Pancreas (tissue), 10 donors: ENCODE measurements at regions not wholly inside any gene's neighbourhood (a gene's known extent, or its start where the extent isn't known, plus 50 kb on each side); places are given as distances from the start of the nearest gene placed in this dataset.
A peak's percentile ranks its signal among the peaks of the same experiment; 100 is the strongest.

Experiments used
- ATAC-seq, 4 donors: fragments of 200-7000 bp; cut with Tn5 transposase; one replicate each; pipeline versions ENCODE4 v1.8.0 to v1.9.1; 2020; ENCODE audit warnings: mild to moderate bottlenecking in 4 of 4, moderate library complexity in 4 of 4
- DNase-seq, 6 donors: peaks; one replicate each; pipeline ENCODE4 v3.0.0-alpha.2; 2020
- FAIRE-seq: peaks from 2 replicates; lab custom pipeline; 2012; peaks lifted over from hg19 to GRCh38; lab: Jason Lieb, UNC
- H3K27ac ChIP-seq, 4 donors: fragments of 200-600 bp; sonication (generic); 1 replicate in 3 of 4; 2 replicates in 1 of 4; pipeline versions ENCODE4 v1.5.0 to v1.8.0; 2020
- H3K27me3 ChIP-seq, 4 donors: fragments of 200-600 bp; one replicate each; pipeline ENCODE4 v1.8.0; 2021
- H3K36me3 ChIP-seq, 3 donors: fragments of 200-600 bp; sonication (generic) in 1 of 3; one replicate each; pipeline versions ENCODE4 v1.5.0 to v1.8.0; 2020 to 2021
- H3K4me1 ChIP-seq, 3 donors: fragments of 200-600 bp; one replicate each; pipeline ENCODE4 v1.8.0; 2021
- H3K4me3 ChIP-seq, 4 donors: fragments of 200-600 bp; sonication (generic) in 2 of 4; one replicate each; pipeline versions ENCODE4 v1.5.0 to v1.8.0; 2020 to 2021
- H3K9me3 ChIP-seq, 4 donors: fragments of 200-600 bp; one replicate each; pipeline ENCODE4 v1.8.0; 2021
- WGBS, 2 donors: extraction: QIAGEN DNeasy Blood & Tissue Kit; methylation state at CpG; one replicate each; pipeline ENCODE4 v1.1.7; 2013; 5-methylcytosine and 5-hydroxymethylcytosine counted together
- intact Hi-C, 3 donors: fragments of 100-400 bp; cut with DNase I; formaldehyde crosslinking; loops; one replicate each; pipeline versions ENCODE4 v1.11.1 to v1.14.2; 2022
- TF ChIP-seq, protein P1 (sequence below), 4 donors: fragments of 200-600 bp; sonication (generic) in 3 of 4; IDR thresholded peaks; one replicate each; pipeline versions ENCODE4 v1.5.0 to v1.8.0; 2021; ENCODE audit warnings: antibody characterized with exemption in 4 of 4
- donor health status: healthy with polysubstance abuse.
- donor health status: DM: no; HTN: no; CAD: no; lungs with moderate emphysema.
- donor health status: DM: no; HTN: no; CAD: no.
- donor health status: control.
- donor health status: control.
- donor health status: Bipolar disorder and iron deficiency.
- donor health status: DM: yes; HTN: yes; CAD: no.
- donor health status: DM: no; HTN: no; CAD: no.
- donor health status: DM: no; HTN: no; CAD: no.
- donor health status: DM: yes; HTN: yes; CAD: no.

GRCh38 chr14:22086131-22086530 lies 412.5 kb upstream of the OR4E1 start:
- DNase-seq: no peak

GRCh38 chr14:22084393-22085281 lies 411.0 kb upstream of the OR4E1 start:
- ATAC-seq: peak in 2 of 4 donors; percentile 54 to 64
- intact Hi-C loops: no loop called here

More at GRCh38 chr14:22086131-22086530, 412.5 kb upstream of the OR4E1 start:
- H3K27ac ChIP-seq: no peak overlapping the region
- FAIRE-seq (no peak), ATAC-seq (no peak)
- intact Hi-C loops: no loop called here
- H3K4me1 ChIP-seq: no peaks in the 10 kb centered on the region
- TF ChIP-seq, protein P1, sequence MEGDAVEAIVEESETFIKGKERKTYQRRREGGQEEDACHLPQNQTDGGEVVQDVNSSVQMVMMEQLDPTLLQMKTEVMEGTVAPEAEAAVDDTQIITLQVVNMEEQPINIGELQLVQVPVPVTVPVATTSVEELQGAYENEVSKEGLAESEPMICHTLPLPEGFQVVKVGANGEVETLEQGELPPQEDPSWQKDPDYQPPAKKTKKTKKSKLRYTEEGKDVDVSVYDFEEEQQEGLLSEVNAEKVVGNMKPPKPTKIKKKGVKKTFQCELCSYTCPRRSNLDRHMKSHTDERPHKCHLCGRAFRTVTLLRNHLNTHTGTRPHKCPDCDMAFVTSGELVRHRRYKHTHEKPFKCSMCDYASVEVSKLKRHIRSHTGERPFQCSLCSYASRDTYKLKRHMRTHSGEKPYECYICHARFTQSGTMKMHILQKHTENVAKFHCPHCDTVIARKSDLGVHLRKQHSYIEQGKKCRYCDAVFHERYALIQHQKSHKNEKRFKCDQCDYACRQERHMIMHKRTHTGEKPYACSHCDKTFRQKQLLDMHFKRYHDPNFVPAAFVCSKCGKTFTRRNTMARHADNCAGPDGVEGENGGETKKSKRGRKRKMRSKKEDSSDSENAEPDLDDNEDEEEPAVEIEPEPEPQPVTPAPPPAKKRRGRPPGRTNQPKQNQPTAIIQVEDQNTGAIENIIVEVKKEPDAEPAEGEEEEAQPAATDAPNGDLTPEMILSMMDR (IDR thresholded peaks at IDR 0.05): no peak
- no peaks in the 10 kb centered on the region for H3K9me3 ChIP-seq
- no peak overlapping the region for H3K4me3 ChIP-seq
- peaks cover 0 to 6% (median 0%) of the 10 kb centered on the region in 4 donors for H3K27me3 ChIP-seq
- no peaks in the 10 kb centered on the region for H3K36me3 ChIP-seq
- 79 to 90% methylated on average over 1 of the region's 1 CpG for WGBS, 2 donors

DNA sequence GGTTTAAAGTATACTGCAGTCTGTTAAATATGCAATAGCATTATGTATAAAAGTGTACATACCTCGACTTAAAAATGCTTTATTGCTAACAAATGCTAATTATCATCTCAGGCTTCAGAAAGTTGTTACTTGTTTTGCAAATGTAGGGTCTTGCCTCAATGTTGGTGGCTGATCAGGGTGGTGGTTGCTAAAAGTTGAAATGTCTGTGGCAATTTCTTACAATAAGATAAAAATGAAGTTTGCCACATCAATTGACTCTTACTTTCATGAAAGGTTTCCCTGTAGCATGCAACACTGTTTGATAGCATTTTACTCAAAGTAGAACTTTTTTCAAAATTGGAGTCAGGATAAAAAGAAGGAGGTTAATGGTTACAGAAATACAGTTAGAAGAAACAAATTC lies 407.7 kb upstream of the OR4E1 start:
- no peaks in the 10 kb centered on the region for H3K36me3 ChIP-seq
- ATAC-seq: no peak
- H3K4me1 ChIP-seq: no peaks in the 10 kb centered on the region
- H3K9me3 ChIP-seq: no peaks in the 10 kb centered on the region
- 22 to 25% methylated on average over 1 of the region's 1 CpG for WGBS, 2 donors
- no peak overlapping the region for H3K4me3 ChIP-seq
- FAIRE-seq: no peak
- TF ChIP-seq, protein P1 (IDR thresholded peaks at IDR 0.05): no peak
- intact Hi-C loops: no loop called here
- DNase-seq: no peak
- peaks cover 0 to 6% (median 0%) of the 10 kb centered on the region in 4 donors for H3K27me3 ChIP-seq
- no peak overlapping the region for H3K27ac ChIP-seq

More at GRCh38 chr14:22084393-22085281, 411.0 kb upstream of the OR4E1 start:
- WGBS, 2 donors: 39 to 40% methylated on average over 6 of the region's 6 CpGs
- Histone ChIP-seq H3K4me3 (no peak overlapping the region), H3K36me3 (no peaks in the 10 kb centered on the region), H3K27me3 (peaks cover 0 to 6% (median 0%) of the 10 kb centered on the region in 4 donors), H3K4me1 (no peaks in the 10 kb centered on the region), H3K27ac (no peak overlapping the region), H3K9me3 (no peaks in the 10 kb centered on the region)
- DNase-seq: no peak
- peak; percentile 43 for FAIRE-seq
- TF ChIP-seq, protein P1 (IDR thresholded peaks at IDR 0.05): peak; percentile 60 to 74 (median 62)

- 62 to 85% methylated on average over 1 of the region's 1 CpG for WGBS, 2 donors
- Histone ChIP-seq H3K27me3 (peaks cover 0 to 6% (median 0%) of the 10 kb centered on the region in 4 donors), H3K36me3 (no peaks in the 10 kb centered on the region), H3K4me3 (no peak overlapping the region), H3K27ac (no peak overlapping the region), H3K9me3 (no peaks in the 10 kb centered on the region), H3K4me1 (no peaks in the 10 kb centered on the region)
- DNase-seq: no peak
- no peak for FAIRE-seq
- intact Hi-C loops: no loop called here
- TF ChIP-seq, protein P1 (IDR thresholded peaks at IDR 0.05): no peak
- ATAC-seq: no peak
Measured at GRCh38 chr14:22079766-22080165, 406.1 kb upstream of the OR4E1 start.

DNA sequence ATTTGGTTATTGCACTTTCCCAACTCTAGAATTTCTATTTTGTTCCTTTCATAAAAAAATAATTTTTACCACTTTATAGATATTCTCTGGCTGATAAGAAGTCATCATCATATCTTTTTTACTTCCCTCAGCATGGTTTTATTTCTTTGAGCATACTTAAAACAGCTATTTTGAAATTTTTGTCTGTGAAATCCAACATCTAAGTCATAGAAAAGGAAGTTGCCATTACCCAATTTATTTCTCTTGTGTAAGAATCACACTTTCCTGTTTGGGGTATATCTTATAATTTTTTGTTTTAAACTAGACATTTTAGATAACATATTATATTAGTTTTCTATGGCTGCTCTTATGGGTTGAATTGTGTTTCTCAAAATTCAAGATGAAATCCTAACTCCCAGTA lies 400.2 kb upstream of the OR4E1 start:
- no peaks in the 10 kb centered on the region for H3K4me1 ChIP-seq
- intact Hi-C loops: no loop called here
- FAIRE-seq (no peak), ATAC-seq (no peak), DNase-seq (no peak)
- H3K27ac ChIP-seq: no peak overlapping the region
- TF ChIP-seq, protein P1 (IDR thresholded peaks at IDR 0.05): no peak
- H3K27me3 ChIP-seq: peaks cover 0 to under 1% (median 0%) of the 10 kb centered on the region in 4 donors
- H3K9me3 ChIP-seq: no peaks in the 10 kb centered on the region
- no peaks in the 10 kb centered on the region for H3K36me3 ChIP-seq
- H3K4me3 ChIP-seq: no peak overlapping the region
